Mucosa of rectum (tissue), 2 donors: ENCODE measurements at regions not wholly inside any gene's neighbourhood (a gene's known extent, or its start where the extent isn't known, plus 50 kb on each side); places are given as distances from the start of the nearest gene placed in this dataset.

Experiments
- H3K27ac ChIP-seq, 2 donors: one replicate each; pipeline ENCODE4 v1.7.0; 2013; ENCODE audit warnings: inconsistent platforms in 2 of 2, low read depth in 2 of 2, low read length in 2 of 2
- H3K27me3 ChIP-seq, 2 donors: one replicate each; pipeline ENCODE4 v1.7.0; 2013; ENCODE audit warnings: low read length in 2 of 2; ENCODE audit not compliant: control insufficient read depth in 2 of 2, insufficient read depth in 2 of 2
- H3K36me3 ChIP-seq, 2 donors: one replicate each; pipeline ENCODE4 v1.7.0; 2013; ENCODE audit warnings: low read length in 2 of 2; ENCODE audit not compliant: control insufficient read depth in 2 of 2, insufficient read depth in 2 of 2
- H3K4me1 ChIP-seq, 2 donors: one replicate each; pipeline ENCODE4 v1.7.0; 2013; ENCODE audit warnings: low read length in 2 of 2, mild to moderate bottlenecking in 1 of 2; ENCODE audit not compliant: control insufficient read depth in 2 of 2, insufficient read depth in 2 of 2
- H3K4me3 ChIP-seq, 2 donors: one replicate each; pipeline ENCODE4 v1.7.0; 2013; ENCODE audit warnings: low read length in 2 of 2
- H3K9ac ChIP-seq, 2 donors: one replicate each; pipeline ENCODE4 v1.7.0; 2013; ENCODE audit warnings: low read length in 2 of 2, low read depth in 1 of 2, mild to moderate bottlenecking in 1 of 2
- H3K9me3 ChIP-seq, 2 donors: one replicate each; pipeline ENCODE4 v1.7.0; 2013; ENCODE audit warnings: low read length in 2 of 2; ENCODE audit not compliant: control insufficient read depth in 2 of 2
- donor health status: healthy.
- donor health status: Normal muscosa, but diverticular disease.

GRCh38 chr12:77402716-77403115, 337.3 kb upstream of the E2F7 start:
- H3K9me3 ChIP-seq: no peaks in the 10 kb centered on the region
- H3K36me3 ChIP-seq: no peaks in the 10 kb centered on the region
- no peaks in the 10 kb centered on the region for H3K4me1 ChIP-seq
- no peak overlapping the region for H3K4me3 ChIP-seq
- no peak overlapping the region for H3K9ac ChIP-seq
- H3K27me3 ChIP-seq: no peaks in the 10 kb centered on the region
- H3K27ac ChIP-seq: no peak overlapping the region

- Histone ChIP-seq H3K9ac (no peak overlapping the region), H3K36me3 (no peaks in the 10 kb centered on the region), H3K4me1 (no peaks in the 10 kb centered on the region), H3K27me3 (no peaks in the 10 kb centered on the region), H3K9me3 (no peaks in the 10 kb centered on the region), H3K27ac (no peak overlapping the region), H3K4me3 (no peak overlapping the region)
Observed at GRCh38 chr12:77401770-77402081, 336.4 kb upstream of the E2F7 start.

DNA sequence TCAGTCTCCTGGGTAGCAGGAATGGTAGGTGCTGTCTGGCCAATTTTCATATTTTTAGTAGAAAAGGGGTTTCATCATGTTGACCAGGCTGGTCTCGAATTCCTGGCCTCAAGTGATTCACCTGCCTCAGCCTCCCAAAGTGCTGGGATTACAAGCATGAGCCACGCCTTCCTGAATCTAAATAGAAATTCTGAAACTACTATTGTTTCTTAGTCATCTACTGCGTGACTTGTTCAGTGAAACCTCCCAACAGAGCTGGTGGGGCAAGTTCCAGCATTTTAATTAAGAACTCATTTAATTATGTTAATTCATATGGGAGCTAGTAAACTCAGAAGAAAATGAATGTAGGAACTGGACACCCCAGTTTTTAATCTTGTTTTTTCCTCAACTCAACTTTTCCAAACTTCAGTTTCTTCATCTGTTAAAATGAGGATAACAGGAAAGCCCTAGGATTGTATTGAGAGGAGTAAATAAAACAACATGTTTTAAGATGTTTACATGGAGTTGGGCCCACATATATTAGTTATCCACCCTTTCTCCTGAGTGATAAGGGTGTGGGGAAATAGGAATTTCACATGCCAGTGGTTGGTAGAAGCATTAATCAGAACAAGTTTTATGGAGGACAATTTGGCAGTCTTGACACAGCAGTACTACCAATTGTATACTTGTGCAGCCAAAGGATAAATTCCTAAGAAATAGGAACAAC, 335.8 kb upstream of the E2F7 start:
- no peak overlapping the region for H3K4me3 ChIP-seq
- no peak overlapping the region for H3K9ac ChIP-seq
- no peaks in the 10 kb centered on the region for H3K4me1 ChIP-seq
- H3K36me3 ChIP-seq: no peaks in the 10 kb centered on the region
- no peak overlapping the region for H3K27ac ChIP-seq
- H3K9me3 ChIP-seq: no peaks in the 10 kb centered on the region
- no peaks in the 10 kb centered on the region for H3K27me3 ChIP-seq

- Histone ChIP-seq H3K27me3 (no peaks in the 10 kb centered on the region), H3K9ac (no peak overlapping the region), H3K4me3 (no peak overlapping the region), H3K4me1 (no peaks in the 10 kb centered on the region), H3K36me3 (no peaks in the 10 kb centered on the region), H3K9me3 (no peaks in the 10 kb centered on the region), H3K27ac (no peak overlapping the region)
Observed at GRCh38 chr12:77392467-77393088, 327.2 kb upstream of the E2F7 start.

GRCh38 chr12:77388445-77389265, 323.3 kb upstream of the E2F7 start:
- Histone ChIP-seq H3K9me3 (no peaks in the 10 kb centered on the region), H3K27ac (no peak overlapping the region), H3K4me1 (no peaks in the 10 kb centered on the region), H3K27me3 (no peaks in the 10 kb centered on the region), H3K4me3 (no peak overlapping the region), H3K36me3 (no peaks in the 10 kb centered on the region), H3K9ac (no peak overlapping the region)

DNA sequence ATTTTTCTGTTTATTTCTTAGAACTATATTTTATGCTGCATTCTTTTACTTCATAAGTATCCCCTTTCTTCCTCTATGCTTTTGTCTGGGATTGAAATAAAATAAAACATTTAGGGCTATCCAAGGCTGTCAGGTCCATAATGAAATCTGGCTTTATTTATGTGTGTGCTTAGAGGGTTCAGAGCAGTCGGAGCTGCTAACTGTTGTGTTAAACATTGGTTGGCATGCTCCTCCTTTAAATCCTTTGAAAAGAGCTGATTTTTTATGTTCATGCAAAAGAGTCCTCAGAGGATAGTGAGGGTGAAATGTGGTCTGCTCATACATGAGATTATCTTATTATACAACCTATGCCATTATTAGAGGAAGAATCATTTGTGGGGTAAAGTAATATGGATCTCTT, 322.3 kb upstream of the E2F7 start:
- Histone ChIP-seq H3K4me3 (no peak overlapping the region), H3K9ac (no peak overlapping the region), H3K4me1 (no peaks in the 10 kb centered on the region), H3K9me3 (no peaks in the 10 kb centered on the region), H3K27ac (no peak overlapping the region), H3K27me3 (no peaks in the 10 kb centered on the region), H3K36me3 (no peaks in the 10 kb centered on the region)

DNA sequence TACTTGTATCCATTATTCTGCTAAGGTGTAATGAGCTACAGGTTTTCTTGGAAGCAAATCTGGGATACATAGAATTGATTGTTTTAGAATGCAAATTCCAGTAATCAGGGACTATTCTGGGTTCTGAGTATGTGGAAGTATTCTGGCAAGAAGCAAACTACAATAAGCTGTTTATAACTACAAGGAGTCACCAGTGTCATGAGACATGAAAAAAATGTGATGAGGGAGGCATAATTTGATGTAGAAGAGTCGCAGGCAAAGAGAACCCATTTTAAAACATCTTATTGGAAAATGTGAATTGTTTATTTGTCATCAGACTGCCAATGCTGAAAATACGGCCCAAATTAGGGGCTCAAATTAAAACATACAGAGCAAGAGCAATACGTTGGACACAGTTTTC, 321.8 kb upstream of the E2F7 start:
- no peaks in the 10 kb centered on the region for H3K4me1 ChIP-seq
- no peaks in the 10 kb centered on the region for H3K36me3 ChIP-seq
- H3K27ac ChIP-seq: no peak overlapping the region
- H3K9me3 ChIP-seq: no peaks in the 10 kb centered on the region
- H3K9ac ChIP-seq: no peak overlapping the region
- H3K27me3 ChIP-seq: no peaks in the 10 kb centered on the region
- H3K4me3 ChIP-seq: no peak overlapping the region

GRCh38 chr12:77384941-77385340, 319.6 kb upstream of the E2F7 start:
- no peaks in the 10 kb centered on the region for H3K9me3 ChIP-seq
- no peak overlapping the region for H3K9ac ChIP-seq
- H3K36me3 ChIP-seq: no peaks in the 10 kb centered on the region
- no peak overlapping the region for H3K4me3 ChIP-seq
- H3K4me1 ChIP-seq: no peaks in the 10 kb centered on the region
- H3K27ac ChIP-seq: no peak overlapping the region
- no peaks in the 10 kb centered on the region for H3K27me3 ChIP-seq

- no peaks in the 10 kb centered on the region for H3K9me3 ChIP-seq
- H3K27me3 ChIP-seq: no peaks in the 10 kb centered on the region
- H3K4me1 ChIP-seq: no peaks in the 10 kb centered on the region
- H3K9ac ChIP-seq: no peak overlapping the region
- H3K36me3 ChIP-seq: no peaks in the 10 kb centered on the region
- no peak overlapping the region for H3K4me3 ChIP-seq
- H3K27ac ChIP-seq: no peak overlapping the region
Observed at GRCh38 chr12:77382096-77382742, 316.9 kb upstream of the E2F7 start.

DNA sequence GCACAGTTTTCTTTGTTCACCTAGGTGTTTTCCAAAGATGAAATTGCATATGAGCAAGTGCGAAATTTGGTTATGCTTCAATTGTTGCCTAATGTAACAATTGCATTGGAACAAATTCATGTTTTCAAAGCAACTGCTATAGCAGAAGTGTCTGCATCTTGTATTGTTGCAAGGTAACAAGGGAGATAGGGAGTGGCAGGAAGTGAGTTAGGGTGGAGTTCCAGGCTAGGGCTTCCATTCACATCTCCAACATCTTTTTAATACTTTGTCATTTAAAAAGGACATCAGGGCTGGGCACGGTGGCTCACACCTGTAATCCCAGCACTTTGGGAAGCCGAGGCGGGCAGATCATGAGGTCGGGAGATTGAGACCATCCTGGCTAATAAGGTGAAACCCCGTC, 312.3 kb upstream of the E2F7 start:
- H3K4me3 ChIP-seq: no peak overlapping the region

More for the DNA sequence above, 312.3 kb upstream of the E2F7 start:
- Histone ChIP-seq H3K27me3 (no peaks in the 10 kb centered on the region), H3K9me3 (no peaks in the 10 kb centered on the region), H3K36me3 (no peaks in the 10 kb centered on the region), H3K4me1 (no peaks in the 10 kb centered on the region), H3K9ac (no peak overlapping the region), H3K27ac (no peak overlapping the region)
